NK-92 (cell line): ENCODE measurements at regions not wholly inside any gene's neighbourhood (a gene's known extent, or its start where the extent isn't known, plus 50 kb on each side); places are given as distances from the start of the nearest gene placed in this dataset.

Experiments used
- DNase-seq: peaks from one replicate; lab custom pipeline; 2025; ENCODE audit not compliant: unreplicated experiment; lab: John Stamatoyannopoulos, UW

DNA sequence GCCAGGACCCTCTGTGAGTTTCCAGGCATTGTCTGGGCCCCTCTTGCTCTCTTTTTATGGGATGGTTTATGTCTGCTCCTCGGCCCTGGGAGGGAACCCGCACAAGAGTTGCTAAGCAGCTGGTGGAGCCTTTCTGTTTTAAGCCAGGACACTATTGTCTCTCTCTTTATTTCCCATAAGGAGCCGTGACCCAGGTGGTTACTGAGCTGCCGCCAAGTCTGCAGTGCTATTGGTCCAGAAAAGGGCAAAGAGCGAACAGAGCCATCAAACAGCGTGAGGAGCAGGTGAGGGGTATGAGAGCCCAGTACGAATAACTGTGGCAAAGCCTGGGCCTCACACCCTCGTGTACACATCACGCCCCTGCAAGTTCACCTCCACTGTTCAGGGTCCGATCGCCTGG is 280.2 kb downstream of the SHQ1 start:
- no peak for DNase-seq

DNA sequence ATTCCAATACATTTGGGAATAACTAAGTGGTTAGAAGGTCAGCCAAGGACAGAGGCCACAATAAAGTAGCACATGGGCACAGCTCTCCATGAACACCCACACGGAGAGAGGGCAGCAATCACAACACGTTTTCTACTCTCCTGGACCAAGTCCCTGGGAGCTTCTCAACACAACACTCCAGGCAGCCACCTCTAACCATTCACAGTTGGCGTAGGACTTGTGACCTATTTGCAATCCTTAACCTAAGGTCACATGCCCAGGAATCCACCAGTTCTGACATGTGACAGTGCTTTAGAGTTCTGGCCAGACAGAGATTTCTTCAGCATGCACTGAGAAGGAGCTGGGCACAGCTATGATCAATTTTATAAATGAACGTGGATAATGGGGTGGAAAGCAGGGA is 280.8 kb downstream of the SHQ1 start:
- no peak for DNase-seq

- DNase-seq = no peak
Measured at GRCh38 chr3:72565593-72565992, 282.7 kb downstream of the SHQ1 start.

DNA sequence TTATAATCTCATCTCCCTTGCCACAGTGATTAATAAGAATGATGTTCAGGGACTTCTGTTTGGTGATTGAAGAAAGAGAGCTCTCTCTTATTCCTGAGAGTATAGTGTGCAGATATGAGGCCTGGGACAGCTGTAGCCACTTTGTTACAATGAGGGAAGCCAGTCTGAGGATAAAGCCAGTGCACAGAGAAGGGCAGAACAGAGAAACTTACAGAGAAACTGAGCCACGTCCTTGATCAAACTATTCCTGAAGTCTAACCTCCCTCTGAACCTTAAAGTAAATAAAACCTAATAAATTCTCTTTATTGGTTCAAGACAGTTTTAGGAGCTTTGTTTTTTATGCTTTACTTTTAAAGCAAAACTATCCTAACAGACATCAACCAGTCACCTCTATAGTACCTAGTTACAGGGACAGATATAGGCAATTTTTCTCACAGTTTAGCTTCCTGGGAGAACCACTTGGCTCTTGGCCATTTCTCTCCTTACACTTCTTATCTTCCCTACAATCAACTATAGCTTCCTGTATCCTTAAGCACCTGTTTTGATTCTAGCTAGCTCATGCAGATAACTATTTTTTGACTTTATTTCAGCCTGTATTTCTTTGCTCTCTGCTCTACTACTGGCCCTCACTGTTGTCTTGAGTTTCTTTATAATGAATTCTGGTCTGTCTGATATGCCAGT is 284.4 kb downstream of the SHQ1 start:
- DNase-seq = no peak

DNA sequence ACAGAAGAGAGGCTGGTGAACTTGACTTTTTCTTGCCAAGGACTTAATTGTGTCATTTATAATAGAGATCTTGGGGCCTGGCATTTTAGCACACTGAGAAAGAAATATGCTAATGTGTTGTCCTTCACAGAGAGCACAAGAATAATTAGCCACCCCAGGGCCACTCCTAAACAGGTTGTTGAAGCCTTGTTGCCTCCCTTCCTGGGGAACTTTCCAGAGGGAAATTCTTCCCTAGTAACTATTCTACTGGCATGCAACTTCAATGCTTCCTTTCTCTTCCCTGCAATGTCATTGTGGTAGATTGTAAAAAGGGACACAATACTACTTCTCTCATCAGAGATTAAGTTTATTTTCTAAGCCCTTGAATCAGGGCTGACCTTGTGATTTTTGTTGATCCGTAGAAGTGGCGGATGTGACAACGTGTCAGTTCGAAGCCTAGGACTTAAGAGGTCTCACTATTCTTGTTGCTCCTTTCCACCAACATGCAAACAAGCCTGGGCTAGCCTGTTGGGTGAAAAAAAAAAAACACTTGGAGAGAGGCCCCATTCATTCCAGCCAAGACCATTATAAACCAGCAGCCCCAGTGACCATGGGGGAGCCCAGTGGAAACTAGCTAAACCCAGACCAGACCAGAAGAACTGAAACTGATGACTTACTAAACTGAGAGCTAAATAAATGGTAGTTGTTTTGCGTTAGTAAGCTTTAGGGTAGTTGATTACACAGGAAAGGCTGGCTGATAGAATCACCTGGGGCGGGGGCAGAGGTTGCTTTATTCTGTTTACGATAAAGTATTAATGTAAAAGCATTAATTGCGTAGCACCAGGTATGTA is 287.2 kb downstream of the SHQ1 start:
- no peak for DNase-seq

DNA sequence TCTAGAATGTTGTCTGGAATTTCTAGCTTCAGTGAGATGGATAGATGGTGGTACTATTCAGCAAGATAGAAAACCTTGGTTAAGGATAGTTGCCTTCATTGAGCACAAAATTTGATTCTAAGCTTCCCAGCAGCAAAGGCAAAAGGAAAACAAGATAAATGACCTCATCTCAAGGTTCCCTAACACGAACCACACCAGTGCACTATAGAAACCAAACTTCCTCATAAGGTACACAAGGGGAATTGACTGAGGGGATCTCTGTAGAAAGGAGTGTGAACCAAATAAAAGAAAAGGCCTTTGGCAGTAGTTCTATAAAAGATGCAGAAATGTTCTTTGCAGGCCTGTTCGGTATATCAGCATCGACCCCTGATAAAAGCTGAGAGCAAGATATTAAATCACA is 288.9 kb downstream of the SHQ1 start:
- DNase-seq = no peak

DNA sequence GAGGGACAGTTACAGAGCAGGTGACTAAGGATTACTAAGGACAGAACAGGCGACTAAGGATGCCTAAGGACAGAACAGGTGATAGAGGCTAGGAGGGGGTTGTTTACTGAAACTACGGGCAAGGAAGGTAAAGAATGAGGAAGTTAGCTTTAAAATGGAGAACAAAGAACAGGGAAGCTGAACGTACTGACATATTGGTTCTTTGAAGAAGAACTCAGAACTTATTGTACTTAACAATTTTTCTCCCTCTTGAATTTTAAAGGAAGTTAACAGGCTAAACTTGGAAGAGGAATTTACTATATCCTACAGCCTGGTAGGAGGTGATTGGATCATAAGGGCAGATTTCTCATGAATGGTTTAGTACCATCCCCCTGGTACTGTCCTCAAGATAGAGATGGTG is 290.2 kb downstream of the SHQ1 start:
- DNase-seq = no peak

DNA sequence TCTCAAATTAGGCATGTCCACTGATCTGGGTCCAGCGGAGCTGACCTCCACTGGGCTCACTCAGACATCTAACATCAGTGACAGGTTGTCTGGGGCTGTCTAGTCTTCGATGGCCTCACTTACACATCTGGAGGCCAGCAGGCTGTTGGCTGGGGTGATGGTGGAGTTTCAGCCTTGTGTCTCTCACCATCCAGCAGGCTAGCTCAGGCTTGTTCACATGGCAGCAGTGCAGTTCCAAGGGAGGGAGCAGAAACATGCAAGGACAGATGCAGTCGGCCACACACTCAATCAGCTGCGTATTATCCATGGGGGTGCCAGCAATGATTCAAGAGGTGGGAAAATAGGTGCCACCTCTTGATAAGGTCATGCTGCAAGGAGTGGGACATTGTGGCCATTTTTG is 292.5 kb downstream of the SHQ1 start:
- DNase-seq = no peak

DNA sequence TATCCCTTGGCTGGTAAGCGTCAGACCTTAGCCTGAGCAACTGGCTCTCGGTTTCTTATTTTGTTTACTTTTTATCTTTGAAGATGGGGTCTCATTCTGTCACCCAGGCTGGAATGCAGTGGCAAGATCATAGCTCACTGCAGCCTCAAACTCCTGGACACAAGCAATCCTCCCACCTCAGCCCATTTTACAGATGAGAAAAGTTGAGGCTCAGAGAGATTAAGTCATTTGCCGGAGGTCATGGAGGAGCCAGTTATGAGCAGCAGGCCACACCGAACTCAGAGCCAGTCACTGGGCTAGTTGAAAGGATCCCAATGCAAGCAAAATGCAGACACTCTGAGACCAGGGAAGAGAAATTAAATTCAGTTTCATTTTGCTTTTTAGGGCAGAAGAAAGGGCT is 293.6 kb downstream of the SHQ1 start:
- no peak for DNase-seq

GRCh38 chr3:72553298-72553697 is 294.9 kb downstream of the SHQ1 start:
- no peak for DNase-seq

DNA sequence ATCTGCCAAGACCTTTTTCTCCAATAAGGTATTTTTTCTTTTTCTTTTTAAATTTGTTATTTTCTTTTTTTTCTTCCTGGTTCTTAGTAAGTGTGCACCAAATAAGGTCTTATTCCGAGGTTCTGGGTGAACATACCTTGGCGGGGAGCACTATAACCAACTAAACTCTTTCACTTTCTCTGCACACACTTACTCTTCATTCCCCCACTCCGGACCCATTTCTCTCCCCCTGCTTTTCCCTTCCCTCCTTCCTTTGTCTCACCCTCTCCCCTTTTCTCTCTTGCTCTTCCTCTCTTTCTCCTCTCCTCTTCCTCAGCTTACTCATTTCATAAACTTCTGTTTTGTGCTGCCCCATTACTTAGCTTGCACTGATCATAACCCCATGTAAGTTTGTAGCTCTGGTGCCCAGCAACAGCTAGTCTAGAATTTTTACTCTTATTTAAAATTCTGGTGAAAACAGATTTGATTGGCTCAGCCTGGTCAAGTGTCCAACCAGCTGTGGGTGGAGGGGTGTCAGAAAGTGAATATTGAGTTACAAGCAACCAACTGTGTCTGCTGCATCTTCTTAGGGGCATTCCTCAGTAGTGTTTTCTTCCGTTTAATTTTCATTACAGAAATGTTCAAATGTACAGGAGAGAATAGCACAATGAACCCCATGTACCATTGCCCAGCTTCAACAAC is 297.5 kb downstream of the SHQ1 start:
- DNase-seq = no peak

- no peak for DNase-seq
Measured at GRCh38 chr3:72549761-72550581, 298.3 kb downstream of the SHQ1 start.

- no peak for DNase-seq
Measured at GRCh38 chr3:72548981-72549380, 299.3 kb downstream of the SHQ1 start.

DNA sequence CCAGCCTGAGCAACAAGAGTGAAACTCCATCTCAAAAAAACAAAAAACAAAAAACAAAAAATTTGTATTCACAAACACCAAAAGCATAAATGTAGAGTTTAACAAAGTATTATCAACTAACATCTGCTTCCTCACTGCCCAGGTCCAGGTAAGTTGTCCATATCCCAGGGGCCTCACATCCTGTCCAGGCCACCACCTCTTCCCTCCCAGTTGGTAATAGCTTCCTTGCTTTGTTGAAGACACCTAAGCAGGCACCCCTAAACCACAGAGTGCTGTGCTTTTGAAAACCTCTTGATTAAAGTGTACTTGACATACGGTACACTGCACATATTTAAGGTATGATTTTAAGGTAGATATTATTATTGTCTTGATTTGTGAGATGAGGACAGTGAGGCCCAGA is 299.8 kb downstream of the SHQ1 start:
- no peak for DNase-seq

- DNase-seq = no peak
Measured at GRCh38 chr3:72547183-72547582, 301.1 kb downstream of the SHQ1 start.

DNA sequence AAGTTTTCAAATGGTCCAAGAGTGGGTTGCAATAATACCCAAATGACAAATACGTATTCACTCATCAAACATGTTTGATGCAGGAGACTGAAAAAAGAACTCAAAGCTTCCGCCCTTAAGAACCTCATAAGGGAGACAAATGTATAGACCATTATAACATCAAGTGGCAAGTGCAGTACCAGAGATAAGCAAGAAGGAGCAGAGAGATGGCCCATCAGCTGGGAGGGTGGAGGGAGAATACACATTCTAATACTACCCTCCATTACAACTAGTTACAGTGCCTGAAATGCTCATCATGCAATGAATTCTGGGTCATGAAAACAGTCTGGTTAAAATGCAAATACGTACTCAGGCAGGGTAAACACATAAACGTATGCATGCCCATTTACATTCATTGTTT is 304.0 kb downstream of the SHQ1 start:
- DNase-seq = no peak

DNA sequence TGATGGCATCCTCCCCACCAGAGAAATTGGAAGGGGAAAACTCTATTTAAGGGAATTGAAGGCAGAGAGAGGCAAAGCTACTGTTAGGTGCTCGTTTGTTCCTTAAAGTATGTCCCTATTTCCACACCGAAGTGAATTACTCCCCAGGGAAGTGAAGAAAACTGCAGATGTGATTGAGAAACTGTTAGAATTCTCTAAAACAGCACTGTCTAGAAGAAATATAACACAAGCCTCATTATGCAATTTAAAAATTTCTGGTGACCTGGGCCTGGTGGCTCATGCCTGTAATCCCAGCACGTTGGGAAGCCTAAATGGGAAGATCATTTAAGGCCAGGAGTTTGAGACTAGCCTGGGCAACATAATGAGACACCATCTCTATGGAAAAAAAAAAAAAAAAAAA is 305.0 kb downstream of the SHQ1 start:
- no peak for DNase-seq

DNA sequence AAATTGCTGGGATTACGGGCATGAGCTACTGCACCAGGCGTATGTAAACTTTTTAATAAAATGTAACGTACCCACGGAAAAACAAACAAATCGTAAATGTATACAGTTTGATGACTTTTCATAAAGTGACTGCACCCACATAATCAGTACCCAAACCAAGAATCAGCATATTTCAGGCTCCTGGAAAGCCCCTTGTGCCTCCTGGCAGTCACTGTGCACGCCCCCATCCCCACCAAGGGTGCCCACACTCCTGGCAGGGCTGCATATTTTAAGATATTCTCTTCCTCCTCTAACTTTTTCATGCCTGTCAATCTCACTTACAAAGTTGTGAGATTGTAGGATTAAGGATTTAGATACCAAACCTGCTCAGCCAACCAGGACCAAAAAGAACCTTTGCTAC is 305.5 kb downstream of the SHQ1 start:
- no peak for DNase-seq

GRCh38 chr3:72539856-72540255 is 308.4 kb downstream of the SHQ1 start:
- DNase-seq = no peak

- DNase-seq = no peak
Measured at GRCh38 chr3:72538070-72538745, 310.0 kb downstream of the SHQ1 start.

DNA sequence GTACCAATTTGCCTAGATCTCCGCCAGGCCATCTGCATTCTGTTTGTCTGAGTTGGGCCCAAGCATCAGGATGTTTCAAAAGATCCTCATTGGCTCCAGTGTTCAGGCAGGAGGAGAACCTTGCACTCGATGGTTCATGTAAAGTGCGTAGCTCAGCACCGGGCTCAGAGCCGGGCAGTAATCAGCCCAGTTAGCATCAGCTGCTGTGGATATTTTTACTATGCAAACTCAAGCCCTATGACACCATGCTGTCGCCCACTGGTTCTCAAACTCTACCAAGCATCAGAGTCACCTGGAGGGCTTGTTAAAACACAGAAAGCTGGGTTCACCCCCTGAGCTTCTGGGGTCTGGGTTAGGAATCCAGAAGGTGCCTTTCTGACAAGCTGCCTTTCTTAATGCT is 310.8 kb downstream of the SHQ1 start:
- DNase-seq = no peak
